ENCODE measurements at regions not wholly inside any gene's neighbourhood (a gene's known extent, or its start where the extent isn't known, plus 50 kb on each side); places are given as distances from the start of the nearest gene placed in this dataset.

DNA sequence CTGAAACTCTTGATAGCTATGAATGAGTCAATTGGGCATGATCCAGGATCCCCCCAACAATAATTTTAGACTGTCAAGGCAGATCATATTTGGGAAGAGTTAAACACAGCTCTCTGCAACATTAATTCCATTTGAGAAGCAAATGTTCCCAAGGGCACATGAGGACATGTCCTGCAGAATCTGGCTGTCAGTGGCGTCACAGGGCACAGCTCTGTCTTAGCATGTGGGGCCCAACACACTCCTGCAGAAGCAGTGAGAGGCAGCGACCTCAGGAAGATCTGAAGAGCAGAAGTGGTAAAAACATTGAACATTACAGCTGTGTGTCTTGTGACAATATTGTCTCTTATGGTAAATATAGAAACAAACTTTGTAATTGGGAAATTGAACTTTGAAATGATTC, 197.1 kb upstream of the PBX1 start (continued):
- TF ChIP-seq, protein P1, sequence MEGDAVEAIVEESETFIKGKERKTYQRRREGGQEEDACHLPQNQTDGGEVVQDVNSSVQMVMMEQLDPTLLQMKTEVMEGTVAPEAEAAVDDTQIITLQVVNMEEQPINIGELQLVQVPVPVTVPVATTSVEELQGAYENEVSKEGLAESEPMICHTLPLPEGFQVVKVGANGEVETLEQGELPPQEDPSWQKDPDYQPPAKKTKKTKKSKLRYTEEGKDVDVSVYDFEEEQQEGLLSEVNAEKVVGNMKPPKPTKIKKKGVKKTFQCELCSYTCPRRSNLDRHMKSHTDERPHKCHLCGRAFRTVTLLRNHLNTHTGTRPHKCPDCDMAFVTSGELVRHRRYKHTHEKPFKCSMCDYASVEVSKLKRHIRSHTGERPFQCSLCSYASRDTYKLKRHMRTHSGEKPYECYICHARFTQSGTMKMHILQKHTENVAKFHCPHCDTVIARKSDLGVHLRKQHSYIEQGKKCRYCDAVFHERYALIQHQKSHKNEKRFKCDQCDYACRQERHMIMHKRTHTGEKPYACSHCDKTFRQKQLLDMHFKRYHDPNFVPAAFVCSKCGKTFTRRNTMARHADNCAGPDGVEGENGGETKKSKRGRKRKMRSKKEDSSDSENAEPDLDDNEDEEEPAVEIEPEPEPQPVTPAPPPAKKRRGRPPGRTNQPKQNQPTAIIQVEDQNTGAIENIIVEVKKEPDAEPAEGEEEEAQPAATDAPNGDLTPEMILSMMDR (IDR thresholded peaks at IDR 0.05) = no peak
- TF ChIP-seq SOX15 (CRISPR knock-in tag; IDR thresholded peaks at IDR 0.05) (no peak), PRRX2 (CRISPR knock-in tag; IDR thresholded peaks at IDR 0.05) (no peak), CREM (CRISPR knock-in tag; IDR thresholded peaks at IDR 0.05) (no peak), GABPB1 (CRISPR knock-in tag; IDR thresholded peaks at IDR 0.05) (no peak), NR3C1 (CRISPR knock-in tag; conservative IDR thresholded peaks at IDR 0.05; ENCODE audit: low read depth) (no peak)
- TF ChIP-seq, protein P2, sequence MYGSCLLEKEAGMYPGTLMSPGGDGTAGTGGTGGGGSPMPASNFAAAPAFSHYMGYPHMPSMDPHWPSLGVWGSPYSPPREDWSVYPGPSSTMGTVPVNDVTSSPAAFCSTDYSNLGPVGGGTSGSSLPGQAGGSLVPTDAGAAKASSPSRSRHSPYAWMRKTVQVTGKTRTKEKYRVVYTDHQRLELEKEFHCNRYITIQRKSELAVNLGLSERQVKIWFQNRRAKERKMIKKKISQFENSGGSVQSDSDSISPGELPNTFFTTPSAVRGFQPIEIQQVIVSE (CRISPR knock-in tag; IDR thresholded peaks at IDR 0.05; ENCODE audit: borderline replicate concordance) = no peak
- TF ChIP-seq, protein P3, sequence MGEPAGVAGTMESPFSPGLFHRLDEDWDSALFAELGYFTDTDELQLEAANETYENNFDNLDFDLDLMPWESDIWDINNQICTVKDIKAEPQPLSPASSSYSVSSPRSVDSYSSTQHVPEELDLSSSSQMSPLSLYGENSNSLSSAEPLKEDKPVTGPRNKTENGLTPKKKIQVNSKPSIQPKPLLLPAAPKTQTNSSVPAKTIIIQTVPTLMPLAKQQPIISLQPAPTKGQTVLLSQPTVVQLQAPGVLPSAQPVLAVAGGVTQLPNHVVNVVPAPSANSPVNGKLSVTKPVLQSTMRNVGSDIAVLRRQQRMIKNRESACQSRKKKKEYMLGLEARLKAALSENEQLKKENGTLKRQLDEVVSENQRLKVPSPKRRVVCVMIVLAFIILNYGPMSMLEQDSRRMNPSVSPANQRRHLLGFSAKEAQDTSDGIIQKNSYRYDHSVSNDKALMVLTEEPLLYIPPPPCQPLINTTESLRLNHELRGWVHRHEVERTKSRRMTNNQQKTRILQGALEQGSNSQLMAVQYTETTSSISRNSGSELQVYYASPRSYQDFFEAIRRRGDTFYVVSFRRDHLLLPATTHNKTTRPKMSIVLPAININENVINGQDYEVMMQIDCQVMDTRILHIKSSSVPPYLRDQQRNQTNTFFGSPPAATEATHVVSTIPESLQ (CRISPR knock-in tag; IDR thresholded peaks at IDR 0.05) = no peak
- TF ChIP-seq, protein P4, sequence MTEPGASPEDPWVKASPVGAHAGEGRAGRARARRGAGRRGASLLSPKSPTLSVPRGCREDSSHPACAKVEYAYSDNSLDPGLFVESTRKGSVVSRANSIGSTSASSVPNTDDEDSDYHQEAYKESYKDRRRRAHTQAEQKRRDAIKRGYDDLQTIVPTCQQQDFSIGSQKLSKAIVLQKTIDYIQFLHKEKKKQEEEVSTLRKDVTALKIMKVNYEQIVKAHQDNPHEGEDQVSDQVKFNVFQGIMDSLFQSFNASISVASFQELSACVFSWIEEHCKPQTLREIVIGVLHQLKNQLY (CRISPR knock-in tag; IDR thresholded peaks at IDR 0.05) = no peak

DNA sequence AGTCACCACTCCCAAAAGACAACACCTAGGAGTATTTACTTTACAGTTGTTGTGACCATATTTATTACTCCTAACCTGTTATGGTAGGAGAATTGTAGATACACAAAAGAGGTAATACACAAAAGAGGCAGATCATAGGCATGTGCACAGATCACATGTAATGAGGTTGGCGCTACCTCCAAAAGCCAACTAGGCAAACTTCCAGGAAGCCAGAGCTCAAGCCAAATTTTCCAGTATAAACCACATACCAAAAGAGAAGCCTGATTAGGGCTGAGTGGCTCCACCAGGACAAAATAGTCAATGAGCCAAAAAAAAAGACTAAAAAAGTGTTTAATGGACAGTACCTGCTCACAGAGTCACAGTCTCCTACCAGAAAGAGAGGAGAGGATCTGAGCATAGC, 195.0 kb upstream of the PBX1 start:
- ATAC-seq = no peak
- H3K4me3 Mint-ChIP-seq = no peak overlapping the region
- peaks cover 21% of the 10 kb centered on the region for H3K36me3 Mint-ChIP-seq
- no peak for DNase-seq (ENCODE audit: low spot score)
- TF ChIP-seq KAT7 (CRISPR knock-in tag; IDR thresholded peaks at IDR 0.05; ENCODE audit: borderline replicate concordance) = no peak
- TF ChIP-seq, protein P5, sequence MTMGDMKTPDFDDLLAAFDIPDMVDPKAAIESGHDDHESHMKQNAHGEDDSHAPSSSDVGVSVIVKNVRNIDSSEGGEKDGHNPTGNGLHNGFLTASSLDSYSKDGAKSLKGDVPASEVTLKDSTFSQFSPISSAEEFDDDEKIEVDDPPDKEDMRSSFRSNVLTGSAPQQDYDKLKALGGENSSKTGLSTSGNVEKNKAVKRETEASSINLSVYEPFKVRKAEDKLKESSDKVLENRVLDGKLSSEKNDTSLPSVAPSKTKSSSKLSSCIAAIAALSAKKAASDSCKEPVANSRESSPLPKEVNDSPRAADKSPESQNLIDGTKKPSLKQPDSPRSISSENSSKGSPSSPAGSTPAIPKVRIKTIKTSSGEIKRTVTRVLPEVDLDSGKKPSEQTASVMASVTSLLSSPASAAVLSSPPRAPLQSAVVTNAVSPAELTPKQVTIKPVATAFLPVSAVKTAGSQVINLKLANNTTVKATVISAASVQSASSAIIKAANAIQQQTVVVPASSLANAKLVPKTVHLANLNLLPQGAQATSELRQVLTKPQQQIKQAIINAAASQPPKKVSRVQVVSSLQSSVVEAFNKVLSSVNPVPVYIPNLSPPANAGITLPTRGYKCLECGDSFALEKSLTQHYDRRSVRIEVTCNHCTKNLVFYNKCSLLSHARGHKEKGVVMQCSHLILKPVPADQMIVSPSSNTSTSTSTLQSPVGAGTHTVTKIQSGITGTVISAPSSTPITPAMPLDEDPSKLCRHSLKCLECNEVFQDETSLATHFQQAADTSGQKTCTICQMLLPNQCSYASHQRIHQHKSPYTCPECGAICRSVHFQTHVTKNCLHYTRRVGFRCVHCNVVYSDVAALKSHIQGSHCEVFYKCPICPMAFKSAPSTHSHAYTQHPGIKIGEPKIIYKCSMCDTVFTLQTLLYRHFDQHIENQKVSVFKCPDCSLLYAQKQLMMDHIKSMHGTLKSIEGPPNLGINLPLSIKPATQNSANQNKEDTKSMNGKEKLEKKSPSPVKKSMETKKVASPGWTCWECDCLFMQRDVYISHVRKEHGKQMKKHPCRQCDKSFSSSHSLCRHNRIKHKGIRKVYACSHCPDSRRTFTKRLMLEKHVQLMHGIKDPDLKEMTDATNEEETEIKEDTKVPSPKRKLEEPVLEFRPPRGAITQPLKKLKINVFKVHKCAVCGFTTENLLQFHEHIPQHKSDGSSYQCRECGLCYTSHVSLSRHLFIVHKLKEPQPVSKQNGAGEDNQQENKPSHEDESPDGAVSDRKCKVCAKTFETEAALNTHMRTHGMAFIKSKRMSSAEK (CRISPR knock-in tag; IDR thresholded peaks at IDR 0.05; ENCODE audit: borderline replicate concordance) = no peak
- POLR2A ChIA-PET = no interaction called here
- H3K4me1 Mint-ChIP-seq = peaks cover 3% of the 10 kb centered on the region; the same call in 1 of the 2 replicates
- no peaks in the 10 kb centered on the region for H3K27me3 Mint-ChIP-seq (ENCODE audit: low read depth)
- H3K27ac Mint-ChIP-seq = no peak overlapping the region
- CTCF ChIA-PET = interaction anchor here (0.6 to 1.6 kb wide), 7 partner anchors 10 to 420 kb away, joined by 3 to 13 read pairs (median 3); partner anchors contain the start of gene PBX1
- peaks cover 33% of the 10 kb centered on the region for H3K9me3 Mint-ChIP-seq

DNA sequence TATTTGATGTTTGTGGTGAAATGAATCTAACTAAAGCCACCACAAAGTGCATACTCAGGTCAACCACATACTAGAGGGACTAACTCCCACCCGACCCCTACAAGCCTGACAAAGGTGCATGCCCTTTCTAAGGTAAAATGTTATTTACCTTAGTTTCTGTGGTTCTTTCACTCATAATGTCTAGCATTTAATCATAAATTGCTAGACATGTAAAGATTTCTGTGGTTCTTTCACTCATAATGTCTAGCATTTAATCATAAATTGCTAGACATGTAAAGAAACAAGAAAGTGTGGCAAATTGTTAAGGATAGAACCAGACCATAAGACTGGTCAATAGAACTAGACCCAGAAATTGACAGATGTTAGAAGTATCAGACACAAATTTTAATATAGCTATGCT, 193.0 kb upstream of the PBX1 start:
- POLR2A ChIA-PET = no interaction called here
- Mint-ChIP-seq H3K4me1 (peaks cover 8% of the 10 kb centered on the region; the same call in 1 of the 2 replicates), H3K27me3 (ENCODE audit: low read depth) (peaks cover 1% of the 10 kb centered on the region; the same call in 1 of the 2 replicates), H3K27ac (no peak overlapping the region), H3K9me3 (peaks cover 28% of the 10 kb centered on the region), H3K36me3 (peaks cover 21% of the 10 kb centered on the region), H3K4me3 (no peak overlapping the region)
- ATAC-seq = no peak
- DNase-seq (ENCODE audit: low spot score) = no peak
- CTCF ChIA-PET = interaction anchor here (0.7 kb wide), 1 partner anchor 1380 kb away, joined by 4 read pairs; no protein-coding TSS in a partner anchor
- TF ChIP-seq, protein P6, sequence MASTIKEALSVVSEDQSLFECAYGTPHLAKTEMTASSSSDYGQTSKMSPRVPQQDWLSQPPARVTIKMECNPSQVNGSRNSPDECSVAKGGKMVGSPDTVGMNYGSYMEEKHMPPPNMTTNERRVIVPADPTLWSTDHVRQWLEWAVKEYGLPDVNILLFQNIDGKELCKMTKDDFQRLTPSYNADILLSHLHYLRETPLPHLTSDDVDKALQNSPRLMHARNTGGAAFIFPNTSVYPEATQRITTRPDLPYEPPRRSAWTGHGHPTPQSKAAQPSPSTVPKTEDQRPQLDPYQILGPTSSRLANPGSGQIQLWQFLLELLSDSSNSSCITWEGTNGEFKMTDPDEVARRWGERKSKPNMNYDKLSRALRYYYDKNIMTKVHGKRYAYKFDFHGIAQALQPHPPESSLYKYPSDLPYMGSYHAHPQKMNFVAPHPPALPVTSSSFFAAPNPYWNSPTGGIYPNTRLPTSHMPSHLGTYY (CRISPR knock-in tag; IDR thresholded peaks at IDR 0.05) = no peak
- TF ChIP-seq ZBTB21 (CRISPR knock-in tag; IDR thresholded peaks at IDR 0.05; ENCODE audit: borderline replicate concordance) (no peak), CREM (CRISPR knock-in tag; IDR thresholded peaks at IDR 0.05) (no peak), NFE2L1 (CRISPR knock-in tag; IDR thresholded peaks at IDR 0.05) (no peak), NFATC4 (CRISPR knock-in tag; IDR thresholded peaks at IDR 0.05) (no peak)
- TF ChIP-seq, protein P7, sequence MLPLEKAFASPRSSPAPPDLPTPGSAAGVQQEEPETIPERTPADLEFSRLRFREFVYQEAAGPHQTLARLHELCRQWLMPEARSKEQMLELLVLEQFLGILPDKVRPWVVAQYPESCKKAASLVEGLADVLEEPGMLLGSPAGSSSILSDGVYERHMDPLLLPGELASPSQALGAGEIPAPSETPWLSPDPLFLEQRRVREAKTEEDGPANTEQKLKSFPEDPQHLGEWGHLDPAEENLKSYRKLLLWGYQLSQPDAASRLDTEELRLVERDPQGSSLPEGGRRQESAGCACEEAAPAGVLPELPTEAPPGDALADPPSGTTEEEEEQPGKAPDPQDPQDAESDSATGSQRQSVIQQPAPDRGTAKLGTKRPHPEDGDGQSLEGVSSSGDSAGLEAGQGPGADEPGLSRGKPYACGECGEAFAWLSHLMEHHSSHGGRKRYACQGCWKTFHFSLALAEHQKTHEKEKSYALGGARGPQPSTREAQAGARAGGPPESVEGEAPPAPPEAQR (CRISPR knock-in tag; IDR thresholded peaks at IDR 0.05) = no peak
- TF ChIP-seq, protein P3 (CRISPR knock-in tag; IDR thresholded peaks at IDR 0.05) = no peak
- TF ChIP-seq, protein P8, sequence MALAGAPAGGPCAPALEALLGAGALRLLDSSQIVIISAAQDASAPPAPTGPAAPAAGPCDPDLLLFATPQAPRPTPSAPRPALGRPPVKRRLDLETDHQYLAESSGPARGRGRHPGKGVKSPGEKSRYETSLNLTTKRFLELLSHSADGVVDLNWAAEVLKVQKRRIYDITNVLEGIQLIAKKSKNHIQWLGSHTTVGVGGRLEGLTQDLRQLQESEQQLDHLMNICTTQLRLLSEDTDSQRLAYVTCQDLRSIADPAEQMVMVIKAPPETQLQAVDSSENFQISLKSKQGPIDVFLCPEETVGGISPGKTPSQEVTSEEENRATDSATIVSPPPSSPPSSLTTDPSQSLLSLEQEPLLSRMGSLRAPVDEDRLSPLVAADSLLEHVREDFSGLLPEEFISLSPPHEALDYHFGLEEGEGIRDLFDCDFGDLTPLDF (CRISPR knock-in tag; IDR thresholded peaks at IDR 0.05) = no peak

Measured in WTC11 (cell line).